T47D (cell line): ENCODE measurements at regions not wholly inside any gene's neighbourhood (a gene's known extent, or its start where the extent isn't known, plus 50 kb on each side); places are given as distances from the start of the nearest gene placed in this dataset.
"Not testable (repeated sequence)": the region's sequence is repeated elsewhere in the genome, so short reads cannot be mapped to it uniquely, and the experiment has no call there.

Source experiments
- DNase-seq, 2 experiments: peaks; one replicate each; pipeline versions ENCODE4 v3.0.0 to v3.0.0-alpha.2; 2011 to 2012; ENCODE audit warnings: low read depth in 1 of 2, low spot score in 1 of 2
- JUND ChIP-seq: IDR thresholded peaks from 2 replicates; pipeline ENCODE4 v1.6.1; 2012; ENCODE audit warnings: low read depth
- in situ Hi-C: cut with HindIII; loops from 2 replicates; pipeline ENCODE4 v1.10.0; 2016; ENCODE audit warnings: low sequenced_read_pairs, low pct_unique_long_range_greater_than_20kb

GRCh38 chr2:111238296-111238695 is 117.6 kb downstream of the BCL2L11 start:
- DNase-seq, result no peak
- no peak for TF ChIP-seq JUND
- in situ Hi-C loops, result no loop called here

- TF ChIP-seq JUND, result no peak
- DNase-seq, result no peak
- in situ Hi-C loops, result no loop called here
These were observed 118.4 kb downstream of the BCL2L11 start for GRCh38 chr2:111239107-111239506.

GRCh38 chr2:111239581-111240249 is 119.0 kb downstream of the BCL2L11 start:
- no peak for TF ChIP-seq JUND
- DNase-seq, result no peak
- in situ Hi-C loops, result no loop called here

GRCh38 chr2:111243295-111243694 is 122.6 kb downstream of the BCL2L11 start:
- in situ Hi-C loops, result no loop called here
- DNase-seq, result no peak
- no peak for TF ChIP-seq JUND

GRCh38 chr2:111244864-111245263 is 124.2 kb downstream of the BCL2L11 start:
- in situ Hi-C loops, result no loop called here
- no peak for TF ChIP-seq JUND
- no peak for DNase-seq

- TF ChIP-seq JUND, result no peak
- in situ Hi-C loops, result no loop called here
These were observed 125.9 kb downstream of the BCL2L11 start for GRCh38 chr2:111246620-111247061.

GRCh38 chr2:111247491-111247890 is 126.8 kb downstream of the BCL2L11 start:
- DNase-seq, result no peak
- in situ Hi-C loops, result no loop called here
- no peak for TF ChIP-seq JUND

More at GRCh38 chr2:111246620-111247061, 125.9 kb downstream of the BCL2L11 start:
- no peak for DNase-seq

- DNase-seq, result no peak
- TF ChIP-seq JUND, result no peak
- in situ Hi-C loops, result no loop called here
These were observed 129.1 kb downstream of the BCL2L11 start for GRCh38 chr2:111249806-111250205.

GRCh38 chr2:111250448-111251030 is 129.8 kb downstream of the BCL2L11 start:
- in situ Hi-C loops, result no loop called here
- TF ChIP-seq JUND, result no peak
- no peak for DNase-seq

GRCh38 chr2:111251711-111252110 is 131.0 kb downstream of the BCL2L11 start:
- DNase-seq, result no peak
- in situ Hi-C loops, result no loop called here
- TF ChIP-seq JUND, result no peak

GRCh38 chr2:111252436-111252835 is 131.7 kb downstream of the BCL2L11 start:
- no peak for TF ChIP-seq JUND
- DNase-seq, result no peak
- in situ Hi-C loops, result no loop called here

- in situ Hi-C loops, result not testable (repeated sequence)
These were observed 134.2 kb downstream of the BCL2L11 start for GRCh38 chr2:111254916-111255315.

GRCh38 chr2:111256628-111257027 is 135.9 kb downstream of the BCL2L11 start:
- DNase-seq, in situ Hi-C loops: not testable (repeated sequence)

More at GRCh38 chr2:111254916-111255315, 134.2 kb downstream of the BCL2L11 start:
- DNase-seq, result not testable (repeated sequence)

- in situ Hi-C loops, DNase-seq: not testable (repeated sequence)
These were observed 136.9 kb downstream of the BCL2L11 start for GRCh38 chr2:111257607-111258006.

GRCh38 chr2:111258318-111258717 is 137.6 kb downstream of the BCL2L11 start:
- DNase-seq, in situ Hi-C loops: not testable (repeated sequence)

GRCh38 chr2:111262627-111263379 is 142.1 kb downstream of the BCL2L11 start:
- DNase-seq, in situ Hi-C loops: not testable (repeated sequence)

- in situ Hi-C loops, DNase-seq: not testable (repeated sequence)
These were observed 142.8 kb downstream of the BCL2L11 start for GRCh38 chr2:111263380-111264017.
